ENCODE measurements at regions not wholly inside any gene's neighbourhood (a gene's known extent, or its start where the extent isn't known, plus 50 kb on each side); places are given as distances from the start of the nearest gene placed in this dataset.

GRCh38 chrX:10033375-10034007 lies 66.3 kb downstream of the CLDN34 start:
- TF ChIP-seq CTCF (IDR thresholded peaks at IDR 0.05 in 4 of 5, conservative IDR thresholded peaks at IDR 0.05 in 1 of 5) (no peak), POLR2A (IDR thresholded peaks at IDR 0.05) (no peak)
